Psoas muscle (tissue), 7 donors: ENCODE measurements at regions not wholly inside any gene's neighbourhood (a gene's known extent, or its start where the extent isn't known, plus 50 kb on each side); places are given as distances from the start of the nearest gene placed in this dataset.

Experiments
- ATAC-seq, 4 donors: fragments of 200-7000 bp; cut with Tn5 transposase; one replicate each; pipeline ENCODE4 v1.9.1; 2020; ENCODE audit warnings: moderate library complexity in 3 of 4, mild to moderate bottlenecking in 2 of 4
- DNase-seq, 2 donors: peaks; one replicate each; pipeline ENCODE4 v3.0.0-alpha.2; 2020
- H3K27ac ChIP-seq: fragments of 200-600 bp; one replicate; pipeline ENCODE4 v1.8.0; 2022
- H3K27me3 ChIP-seq, 3 donors: fragments of 200-600 bp in 1 of 3; one replicate each; pipeline versions ENCODE4 v1.6.1 to v1.8.0; 2013 to 2022; ENCODE audit warnings: low read length in 2 of 3, mild to moderate bottlenecking in 2 of 3, moderate library complexity in 1 of 3; ENCODE audit not compliant: insufficient read depth in 3 of 3
- H3K36me3 ChIP-seq, 2 donors: fragments of 200-600 bp in 1 of 2; one replicate each; pipeline versions ENCODE4 v1.6.1 to v1.8.0; 2013 to 2022; ENCODE audit warnings: low read depth in 1 of 2, mild to moderate bottlenecking in 1 of 2, moderate library complexity in 1 of 2; ENCODE audit not compliant: insufficient read depth in 1 of 2
- H3K4me1 ChIP-seq: fragments of 200-600 bp; one replicate; pipeline ENCODE4 v1.8.0; 2022
- H3K4me3 ChIP-seq: fragments of 200-600 bp; one replicate; pipeline ENCODE4 v1.8.0; 2022; ENCODE audit warnings: mild to moderate bottlenecking
- H3K9me3 ChIP-seq: fragments of 200-600 bp; one replicate; pipeline ENCODE4 v1.8.0; 2022
- CTCF ChIP-seq: fragments of 200-600 bp; IDR thresholded peaks from one replicate; pipeline ENCODE4 v1.8.0; 2022; ENCODE audit warnings: antibody characterized with exemption
- WGBS, 3 donors: extraction: QIAGEN DNeasy Blood & Tissue Kit; methylation state at CpG; one replicate each; pipeline versions ENCODE4 v1.1.6 to v1.1.7; 2013; 5-methylcytosine and 5-hydroxymethylcytosine counted together
- intact Hi-C, 2 donors: fragments of 100-400 bp; cut with DNase I; formaldehyde crosslinking; loops; one replicate each; pipeline versions ENCODE4 v1.11.0 to v1.14.2; 2022
- donor health status: healthy with polysubstance abuse.
- donor health status: DM: no; HTN: no; CAD: no; lungs with moderate emphysema.
- donor health status: Bipolar disorder and iron deficiency.
- donor health status: healthy.
- donor health status: DM: yes; HTN: yes; CAD: no.
- donor health status: DM: no; HTN: no; CAD: no.
- donor health status: DM: yes; HTN: yes; CAD: no.

GRCh38 chr12:125228519-125229260 lies 163.5 kb downstream of the AACS start:
- intact Hi-C loops, result no loop called here
- WGBS, 3 donors, result 75 to 76% (median 76%) methylated on average over 18 of the region's 18 CpGs
- Histone ChIP-seq H3K27me3 (no peaks in the 10 kb centered on the region), H3K27ac (no peak overlapping the region), H3K4me3 (no peak overlapping the region), H3K4me1 (no peaks in the 10 kb centered on the region), H3K36me3 (no peaks in the 10 kb centered on the region), H3K9me3 (no peaks in the 10 kb centered on the region)
- ATAC-seq, result no peak
- no peak for TF ChIP-seq CTCF
- no peak for DNase-seq

DNA sequence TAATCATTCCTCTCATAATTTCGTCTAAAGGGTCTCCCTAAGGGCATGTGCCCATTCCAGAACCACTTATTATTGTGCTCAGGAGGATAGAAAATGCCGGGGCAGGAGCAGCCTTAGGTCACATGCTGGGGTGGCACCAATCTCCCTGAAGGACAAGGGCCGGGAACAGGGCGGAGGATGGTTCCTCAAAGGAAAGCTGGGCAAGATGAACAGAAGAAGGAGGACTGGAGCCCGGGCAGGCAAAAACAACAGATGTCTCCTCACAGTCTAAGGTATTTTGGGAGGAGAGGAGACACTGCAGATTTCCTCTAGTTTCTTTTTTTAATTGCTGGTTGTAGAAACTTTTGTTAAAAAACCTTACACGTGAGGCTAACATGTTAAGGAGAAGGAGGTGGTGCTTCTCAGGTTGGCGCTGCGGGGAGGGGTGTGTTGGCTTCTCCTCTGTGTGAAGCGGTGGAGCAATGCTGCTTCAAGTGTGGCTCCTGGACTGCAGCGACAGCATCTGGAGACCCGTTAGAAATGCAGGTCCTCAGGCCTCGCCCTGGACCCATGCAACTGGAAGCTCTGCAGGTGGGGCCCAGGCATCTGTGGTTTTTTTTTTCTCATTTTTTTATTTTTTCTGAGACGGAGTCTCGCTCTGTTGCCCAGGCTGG lies 164.8 kb downstream of the AACS start:
- Histone ChIP-seq H3K9me3 (no peaks in the 10 kb centered on the region), H3K27ac (no peak overlapping the region), H3K4me3 (no peak overlapping the region), H3K27me3 (no peaks in the 10 kb centered on the region), H3K4me1 (no peaks in the 10 kb centered on the region), H3K36me3 (no peaks in the 10 kb centered on the region)
- no peak for ATAC-seq
- 82 to 86% (median 83%) methylated on average over 14 of the region's 14 CpGs for WGBS, 3 donors
- no peak for DNase-seq
- no peak for TF ChIP-seq CTCF
- intact Hi-C loops, result no loop called here

- H3K9me3 ChIP-seq, result no peaks in the 10 kb centered on the region
- DNase-seq (no peak), ATAC-seq (no peak)
- no peaks in the 10 kb centered on the region for H3K27me3 ChIP-seq
- WGBS, 3 donors, result 85 to 93% (median 89%) methylated on average over 1 of the region's 1 CpG
- no peak overlapping the region for H3K27ac ChIP-seq
- no peaks in the 10 kb centered on the region for H3K36me3 ChIP-seq
- no peak for TF ChIP-seq CTCF
- H3K4me3 ChIP-seq, result no peak overlapping the region
- H3K4me1 ChIP-seq, result no peaks in the 10 kb centered on the region
- intact Hi-C loops, result no loop called here
Measured at GRCh38 chr12:125233319-125233718, 168.1 kb downstream of the AACS start.

- 92 to 96% (median 95%) methylated on average over 11 of the region's 11 CpGs for WGBS, 3 donors
- H3K27me3 ChIP-seq, result peaks cover 0 to 2% (median 0%) of the 10 kb centered on the region in 3 donors
- no peak overlapping the region for H3K27ac ChIP-seq
- no peak overlapping the region for H3K4me3 ChIP-seq
- no peak for ATAC-seq
- no peak for DNase-seq
- no peak for TF ChIP-seq CTCF
- intact Hi-C loops, result no loop called here
- H3K36me3 ChIP-seq, result no peaks in the 10 kb centered on the region
- no peaks in the 10 kb centered on the region for H3K9me3 ChIP-seq
- H3K4me1 ChIP-seq, result no peaks in the 10 kb centered on the region
Measured at GRCh38 chr12:125239563-125239962, 174.3 kb downstream of the AACS start.
